DOHH2 (cell line): ENCODE measurements at regions not wholly inside any gene's neighbourhood (a gene's known extent, or its start where the extent isn't known, plus 50 kb on each side); places are given as distances from the start of the nearest gene placed in this dataset.

Experiments used
- EZH2phosphoT487 ChIP-seq: fragments of 200-600 bp; sonication (generic); IDR thresholded peaks from 2 replicates; pipeline ENCODE4 v1.6.1; 2017; ENCODE audit warnings: borderline replicate concordance, mild to moderate bottlenecking, antibody characterized with exemption, low read length, moderate library complexity, mixed read lengths
- TF ChIP-seq, protein P1 (sequence below): fragments of 200-600 bp; sonication (generic); IDR thresholded peaks from one replicate; pipeline ENCODE4 v1.5.1; 2014; ENCODE audit warnings: antibody characterized with exemption, mild to moderate bottlenecking, low read depth, low read length; ENCODE audit not compliant: poor library complexity, severe bottlenecking

DNA sequence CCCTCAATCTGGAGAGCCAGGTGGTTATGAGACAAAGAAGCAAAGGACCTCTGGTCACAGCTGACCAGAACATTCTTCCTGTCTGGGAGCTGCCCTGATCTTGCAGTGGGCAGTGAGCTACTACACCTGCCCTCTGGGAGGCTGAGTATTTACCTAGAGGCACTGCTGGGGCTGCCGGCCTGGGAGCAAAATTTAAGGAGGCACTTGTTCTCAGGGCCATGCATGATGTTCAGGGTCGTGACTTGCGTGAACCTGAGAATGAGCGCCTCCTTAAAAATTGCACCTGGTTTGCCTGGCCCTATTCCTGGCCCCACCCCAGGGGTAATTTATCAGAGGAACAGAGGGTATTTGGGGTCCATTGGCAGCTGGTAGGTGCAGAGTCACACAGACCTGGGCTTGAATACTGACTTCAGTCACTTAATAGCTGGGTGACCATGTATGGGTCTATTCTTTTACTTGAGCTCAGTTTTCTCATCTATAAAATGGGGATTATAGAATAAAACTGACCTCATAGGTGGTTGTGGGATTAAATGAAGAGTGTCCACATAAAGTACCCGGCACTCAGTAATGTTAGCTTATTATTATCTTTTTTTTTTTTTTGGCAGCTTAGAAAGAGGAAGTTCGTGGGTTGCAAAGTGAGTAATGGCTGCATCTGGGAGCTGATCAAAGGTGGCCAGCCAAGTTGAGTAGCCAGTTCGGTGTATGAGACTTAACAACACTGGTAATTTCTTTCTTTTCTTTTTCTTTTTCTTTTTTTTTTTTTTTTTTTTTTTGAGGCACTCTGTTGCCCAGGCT is 107.4 kb upstream of the MED13L start:
- TF ChIP-seq, protein P1, sequence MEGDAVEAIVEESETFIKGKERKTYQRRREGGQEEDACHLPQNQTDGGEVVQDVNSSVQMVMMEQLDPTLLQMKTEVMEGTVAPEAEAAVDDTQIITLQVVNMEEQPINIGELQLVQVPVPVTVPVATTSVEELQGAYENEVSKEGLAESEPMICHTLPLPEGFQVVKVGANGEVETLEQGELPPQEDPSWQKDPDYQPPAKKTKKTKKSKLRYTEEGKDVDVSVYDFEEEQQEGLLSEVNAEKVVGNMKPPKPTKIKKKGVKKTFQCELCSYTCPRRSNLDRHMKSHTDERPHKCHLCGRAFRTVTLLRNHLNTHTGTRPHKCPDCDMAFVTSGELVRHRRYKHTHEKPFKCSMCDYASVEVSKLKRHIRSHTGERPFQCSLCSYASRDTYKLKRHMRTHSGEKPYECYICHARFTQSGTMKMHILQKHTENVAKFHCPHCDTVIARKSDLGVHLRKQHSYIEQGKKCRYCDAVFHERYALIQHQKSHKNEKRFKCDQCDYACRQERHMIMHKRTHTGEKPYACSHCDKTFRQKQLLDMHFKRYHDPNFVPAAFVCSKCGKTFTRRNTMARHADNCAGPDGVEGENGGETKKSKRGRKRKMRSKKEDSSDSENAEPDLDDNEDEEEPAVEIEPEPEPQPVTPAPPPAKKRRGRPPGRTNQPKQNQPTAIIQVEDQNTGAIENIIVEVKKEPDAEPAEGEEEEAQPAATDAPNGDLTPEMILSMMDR = no peak
- TF ChIP-seq EZH2phosphoT487 = no peak
